ENCODE measurements at regions not wholly inside any gene's neighbourhood (a gene's known extent, or its start where the extent isn't known, plus 50 kb on each side); places are given as distances from the start of the nearest gene placed in this dataset.

DNA sequence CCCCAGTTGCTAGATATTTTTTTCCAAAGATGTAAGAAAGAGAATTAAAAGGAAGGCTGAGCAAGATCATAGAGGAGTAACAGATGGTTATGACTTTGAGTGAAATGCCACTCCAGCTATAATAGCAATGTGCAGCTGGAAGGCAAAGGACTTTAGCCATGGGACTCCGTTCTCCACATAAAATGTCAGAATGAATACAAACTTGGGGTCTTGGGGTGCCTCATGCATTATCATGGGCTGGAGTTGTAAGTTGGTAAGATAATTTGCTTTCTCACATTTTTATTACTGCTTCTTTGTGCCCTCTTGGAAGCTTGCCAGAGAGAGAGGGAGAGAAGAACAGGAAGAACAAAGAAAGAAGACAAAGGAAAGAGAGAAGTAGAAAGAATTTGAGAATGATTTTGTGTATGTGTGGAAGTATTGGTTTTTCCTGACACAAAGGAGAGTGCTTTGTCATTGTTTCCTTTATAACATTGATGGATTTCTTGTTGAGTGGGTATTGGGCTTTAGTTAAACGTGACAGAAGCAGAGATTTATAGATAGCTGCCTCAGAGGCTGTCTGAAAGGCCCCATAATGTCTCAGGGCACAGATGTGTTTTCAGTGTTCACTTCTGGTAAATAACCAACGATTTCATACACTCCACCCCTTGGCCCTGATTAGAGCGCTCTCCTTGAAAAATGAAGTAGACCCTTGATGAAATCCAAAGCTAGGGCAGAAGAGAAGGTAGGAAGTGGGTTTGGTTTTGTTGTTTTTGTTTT lies 715.3 kb downstream of the NR2F2 start:
- no peak for DNase-seq

DNA sequence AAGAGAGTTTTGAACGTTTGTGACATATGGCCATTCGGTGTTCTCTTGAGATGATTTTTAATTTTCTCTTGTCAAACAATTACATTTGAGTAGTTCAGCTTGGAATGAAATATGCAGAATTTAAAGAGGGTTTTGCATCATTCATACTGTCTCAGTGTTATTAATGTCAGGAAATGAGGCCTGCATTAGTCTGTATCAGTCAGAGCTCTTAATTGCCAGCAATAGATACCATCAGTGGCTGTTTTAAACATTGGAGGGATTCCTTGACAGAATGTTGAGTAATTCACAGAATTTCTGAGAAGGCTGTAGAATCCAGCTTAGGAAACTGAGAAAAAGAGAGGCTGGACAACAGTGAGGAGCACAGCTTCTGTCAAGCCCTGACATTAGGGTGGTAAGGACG lies 722.0 kb downstream of the NR2F2 start:
- DNase-seq: no peak

DNA sequence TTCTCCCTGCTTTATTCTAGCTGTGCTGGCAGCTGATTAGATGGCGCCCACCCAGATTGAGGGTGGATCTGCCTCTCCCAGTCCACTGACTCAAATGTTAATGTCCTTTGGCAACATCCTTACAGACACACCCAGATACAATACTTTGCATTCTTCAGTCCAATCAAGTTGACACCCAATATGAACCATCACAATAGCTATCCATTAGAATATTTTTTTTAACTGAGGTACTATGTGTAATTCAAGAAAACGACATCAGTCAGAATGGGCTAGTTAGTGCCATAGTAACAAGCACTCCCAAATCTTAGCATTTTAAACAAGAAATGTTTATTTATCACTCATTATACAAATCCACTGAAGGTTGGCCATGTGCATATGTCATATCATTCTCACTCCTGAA lies 723.1 kb downstream of the NR2F2 start:
- DNase-seq: no peak

DNA sequence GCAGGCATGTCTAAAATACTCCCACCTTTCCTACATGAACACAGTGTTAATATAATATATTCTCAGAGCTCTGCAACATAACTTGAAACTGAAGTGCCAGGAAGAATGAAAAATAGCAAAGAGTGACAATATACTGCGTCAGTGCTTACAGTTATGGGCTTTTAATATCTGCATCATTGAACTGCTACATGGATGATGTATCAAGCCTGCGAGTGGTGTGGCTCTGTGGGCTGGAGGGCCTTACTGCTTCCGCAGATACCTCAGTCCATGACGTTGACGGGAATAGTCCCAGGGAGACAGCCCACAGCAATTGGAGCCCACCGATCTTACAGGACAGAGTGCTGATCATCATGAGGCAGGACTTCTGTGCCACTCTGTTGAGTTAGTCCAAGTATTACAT lies 727.0 kb downstream of the NR2F2 start:
- no peak for DNase-seq

DNA sequence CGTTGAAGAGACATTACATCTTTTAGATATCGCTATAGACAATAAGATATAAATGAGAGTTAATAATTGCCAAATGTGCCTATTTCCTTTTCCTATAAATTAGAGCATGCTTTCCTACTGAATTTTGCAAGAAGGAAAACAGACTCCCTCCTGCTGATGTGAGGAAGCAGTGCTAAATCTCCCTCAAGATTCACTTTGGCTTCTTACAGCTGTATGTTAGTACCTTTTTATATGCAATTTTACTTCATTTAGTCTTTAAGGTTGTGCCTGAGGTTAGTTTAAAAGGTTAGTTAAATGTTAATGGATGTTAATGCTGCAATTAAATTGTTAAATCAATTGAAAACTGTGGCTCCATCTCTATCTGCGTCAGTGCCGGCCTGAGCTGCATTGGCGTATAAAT lies 728.8 kb downstream of the NR2F2 start:
- no peak for DNase-seq

DNA sequence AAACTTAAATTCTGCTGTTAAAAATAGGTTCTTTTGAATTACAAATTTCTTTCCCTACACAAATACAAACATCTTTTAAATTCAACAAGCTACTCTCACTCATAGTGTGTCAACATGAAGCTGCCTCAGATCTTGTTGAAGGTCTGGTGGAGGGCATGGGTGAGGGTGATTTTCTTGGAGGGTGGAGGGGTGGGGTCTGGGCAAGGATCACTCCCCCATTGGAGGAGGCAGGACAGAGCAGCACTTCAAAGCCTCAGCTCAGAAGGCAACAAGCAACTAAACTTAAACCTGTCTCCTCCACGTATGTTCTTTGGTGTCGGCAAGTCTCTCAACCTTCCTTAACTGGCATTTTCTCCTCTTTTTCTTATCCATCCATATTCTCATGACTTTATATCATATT lies 730.9 kb downstream of the NR2F2 start:
- no peak for DNase-seq

DNA sequence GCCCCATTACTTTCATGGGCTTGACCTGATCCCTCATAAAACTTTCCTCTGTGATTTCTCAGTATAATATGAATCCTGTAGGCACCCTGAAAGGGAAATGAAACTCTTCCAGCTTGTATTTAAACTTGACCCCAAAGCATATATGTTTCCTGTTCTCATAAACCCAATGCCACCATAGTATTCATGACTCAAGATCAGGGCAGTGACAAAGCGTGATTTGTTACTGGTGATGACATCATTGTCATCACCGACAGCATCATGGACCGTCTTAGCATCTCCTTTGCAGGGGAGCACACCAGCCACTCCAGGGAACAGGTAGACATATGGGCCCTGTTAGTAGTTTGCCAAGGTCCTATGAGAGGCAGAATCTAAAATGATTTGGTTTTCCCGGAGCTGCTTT lies 741.2 kb downstream of the NR2F2 start:
- no peak for DNase-seq

DNA sequence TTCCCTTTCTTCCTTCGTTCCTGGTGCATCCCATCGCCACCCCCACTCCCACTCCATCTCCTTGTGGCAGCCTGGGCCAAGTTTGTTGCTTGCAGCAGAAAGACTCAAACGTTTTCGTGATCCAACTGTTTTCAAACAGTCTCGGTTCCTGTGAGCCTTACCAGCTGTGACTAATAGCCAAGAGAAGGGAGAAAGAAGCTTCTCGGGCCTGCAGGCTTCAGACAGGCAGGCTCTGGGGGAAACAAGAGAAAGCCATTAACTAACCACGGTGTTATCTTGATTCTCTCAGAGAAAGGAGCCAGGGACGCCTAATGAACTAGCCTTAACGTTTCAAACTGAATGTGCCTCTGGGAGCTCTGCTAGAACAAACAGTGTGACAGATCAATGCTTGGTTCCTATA lies 742.0 kb downstream of the NR2F2 start:
- DNase-seq: no peak

DNA sequence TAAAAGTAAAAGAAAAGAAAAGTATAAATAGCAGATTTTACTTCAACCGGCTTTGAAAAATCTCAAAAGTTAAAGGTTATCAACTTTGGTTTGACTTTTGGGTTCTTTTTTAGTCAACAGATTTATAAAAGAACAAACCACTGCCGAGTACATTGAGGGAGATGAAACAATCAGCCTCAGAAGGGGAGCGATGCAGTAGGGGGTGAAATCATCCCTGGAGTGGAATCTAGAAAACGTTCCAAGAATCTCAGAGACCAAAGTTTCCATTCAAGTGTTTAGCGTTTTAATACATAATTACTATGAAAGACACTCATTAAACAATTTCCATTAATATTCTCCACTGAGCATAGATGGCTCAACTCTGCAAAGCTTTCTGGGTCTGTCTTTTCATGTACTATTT lies 745.5 kb downstream of the NR2F2 start:
- DNase-seq: no peak

DNA sequence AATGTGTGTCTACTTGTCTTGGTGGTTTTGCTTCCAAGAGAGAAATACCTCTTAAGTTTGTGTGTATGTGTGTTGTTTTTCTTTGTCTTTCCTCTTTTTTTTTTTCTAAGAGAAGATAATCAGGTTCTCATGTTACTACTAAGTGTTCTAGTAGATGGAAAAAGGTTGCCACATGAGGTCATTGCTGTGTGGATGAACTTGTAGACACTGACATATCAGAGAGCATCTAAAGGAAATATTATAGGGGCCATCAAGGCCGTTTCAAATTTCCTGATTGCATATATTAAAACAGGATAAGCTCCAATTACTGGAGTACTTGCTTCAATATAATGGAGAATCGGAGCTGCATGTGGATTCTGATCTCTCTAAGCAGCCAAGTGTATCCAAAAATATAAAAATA lies 747.5 kb downstream of the NR2F2 start:
- no peak for DNase-seq

DNA sequence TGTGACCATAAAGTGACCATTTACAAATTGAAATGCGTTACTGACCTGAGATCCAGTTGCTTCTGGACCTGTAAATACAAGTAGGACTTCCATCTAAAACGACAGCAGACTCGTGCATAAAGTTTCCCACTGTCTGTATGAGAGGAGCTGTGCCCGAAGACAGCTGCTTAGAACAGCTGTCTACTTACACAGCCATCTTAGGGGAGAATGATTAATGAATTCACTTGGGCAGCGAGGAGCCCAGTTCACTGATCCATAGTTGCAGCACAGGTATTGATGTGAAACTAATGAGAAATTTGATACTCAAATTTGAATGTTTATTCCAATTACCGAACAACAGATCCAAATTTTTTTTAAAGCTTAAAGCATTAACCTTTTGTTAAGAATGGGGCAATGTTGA lies 748.1 kb downstream of the NR2F2 start:
- no peak for DNase-seq

DNA sequence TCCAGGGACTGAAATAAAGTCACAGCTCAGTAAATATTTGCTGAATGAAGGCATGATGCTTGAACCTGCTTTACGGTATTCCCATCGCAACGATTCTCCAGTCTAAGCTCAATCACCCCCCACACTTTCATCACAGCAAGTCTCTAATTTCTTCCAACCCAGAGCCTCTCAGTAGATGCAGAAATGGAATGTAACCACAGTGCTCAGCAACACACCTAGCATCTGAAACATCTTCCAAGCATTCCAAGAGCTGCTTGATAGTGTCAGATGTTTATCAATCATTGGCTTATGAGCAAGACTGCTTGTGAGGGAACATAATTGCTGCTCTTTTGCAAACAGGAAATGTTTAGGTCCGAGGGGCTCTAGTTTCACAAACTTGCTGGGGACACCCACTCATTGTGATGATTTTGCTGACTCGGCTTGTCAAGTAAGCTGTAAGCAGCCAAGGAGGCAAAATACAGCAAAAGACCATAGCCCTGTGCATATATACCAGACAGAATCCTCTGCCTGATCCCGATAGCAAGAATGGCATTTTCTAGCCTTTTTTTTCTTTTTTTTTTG lies 751.2 kb downstream of the NR2F2 start:
- no peak for DNase-seq

DNA sequence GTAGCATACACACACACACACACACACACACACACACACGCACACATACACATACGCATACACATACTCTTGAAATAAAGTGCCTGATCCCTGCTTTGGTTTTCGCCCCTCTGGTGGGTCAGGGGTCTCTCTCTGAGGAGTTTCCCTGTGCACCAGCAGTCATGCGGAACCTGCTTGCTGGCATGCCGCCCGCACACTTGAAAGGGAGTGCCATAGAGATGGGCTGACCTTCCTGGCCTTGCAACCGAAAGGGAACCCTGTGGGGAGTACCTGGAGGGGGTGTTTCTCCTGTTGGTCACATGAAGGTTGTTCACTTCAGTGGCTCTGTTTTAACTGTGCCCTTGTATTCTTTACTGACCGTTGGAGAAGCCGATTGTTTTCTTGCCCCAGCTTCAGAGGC lies 752.3 kb downstream of the NR2F2 start:
- no peak for DNase-seq

DNA sequence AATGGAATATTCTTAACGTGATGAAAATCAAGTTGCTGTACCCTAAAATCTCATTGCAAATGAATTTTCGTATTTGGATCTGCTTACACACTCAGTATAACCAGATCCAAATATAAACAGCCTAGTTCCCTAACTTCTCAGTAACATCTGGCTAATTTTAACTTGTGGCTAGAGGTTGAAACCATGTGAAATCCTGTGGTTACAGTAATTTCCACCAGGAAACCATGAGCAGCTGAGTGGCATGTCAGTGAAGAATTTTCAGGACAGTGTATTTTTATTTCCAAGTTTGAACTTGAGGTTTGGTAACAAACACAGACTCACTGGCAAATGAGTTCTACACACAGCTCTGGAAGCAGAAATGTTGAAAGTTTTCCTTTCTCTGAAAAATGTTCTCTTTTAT lies 754.1 kb downstream of the NR2F2 start:
- DNase-seq: no peak

DNA sequence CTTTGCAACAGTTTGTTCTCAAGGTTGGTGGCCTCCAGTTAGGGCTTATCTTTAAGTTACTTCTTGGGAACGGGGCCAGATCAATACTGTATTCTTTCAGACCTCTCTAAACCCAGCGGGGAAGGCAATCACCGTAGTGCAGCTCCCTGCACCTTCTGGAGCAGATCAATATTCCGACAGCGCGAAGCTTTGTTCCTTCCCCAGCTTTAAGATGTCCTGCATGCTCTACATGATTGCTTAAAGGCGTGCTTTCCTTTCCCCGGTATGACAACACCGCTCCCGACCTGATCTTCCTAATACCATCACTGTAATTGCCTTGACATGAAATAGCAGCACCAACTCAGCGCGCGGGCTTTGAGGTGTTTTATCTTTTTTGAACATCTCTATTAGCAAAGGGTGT lies 755.2 kb downstream of the NR2F2 start:
- no peak for DNase-seq

DNA sequence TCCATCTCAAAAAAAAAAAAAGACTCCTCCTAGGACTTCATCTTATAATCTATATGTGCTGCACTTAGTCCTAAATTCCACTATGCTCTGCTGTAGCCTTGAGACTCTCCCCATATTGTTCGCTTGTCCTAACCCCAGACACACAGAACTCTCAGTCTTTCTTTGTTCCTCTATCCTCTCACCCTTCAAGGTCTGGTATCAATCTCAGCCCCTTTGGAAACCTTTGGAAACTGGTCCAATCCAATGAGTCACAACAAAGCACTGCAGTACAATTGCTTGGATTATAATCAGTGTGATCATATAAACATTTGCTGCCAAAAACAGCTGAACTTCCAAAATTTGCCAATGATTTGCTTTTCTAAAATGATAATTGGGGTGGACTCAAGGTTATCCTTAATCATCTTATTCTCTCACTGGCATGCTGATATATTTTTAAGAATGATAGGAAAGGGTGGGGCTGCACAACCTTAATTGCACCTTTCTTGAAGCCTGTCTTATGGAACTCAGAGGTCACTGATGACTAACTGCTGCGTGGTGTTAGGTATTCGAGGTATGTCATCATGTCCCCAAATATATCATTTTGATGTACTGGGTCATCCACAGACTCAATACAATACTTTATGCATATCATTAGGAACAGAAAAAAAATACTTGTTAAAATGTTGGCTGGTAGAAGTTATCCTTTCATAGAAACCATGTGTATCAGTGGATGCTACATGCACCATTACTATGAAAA lies 756.7 kb downstream of the NR2F2 start:
- no peak for DNase-seq

DNA sequence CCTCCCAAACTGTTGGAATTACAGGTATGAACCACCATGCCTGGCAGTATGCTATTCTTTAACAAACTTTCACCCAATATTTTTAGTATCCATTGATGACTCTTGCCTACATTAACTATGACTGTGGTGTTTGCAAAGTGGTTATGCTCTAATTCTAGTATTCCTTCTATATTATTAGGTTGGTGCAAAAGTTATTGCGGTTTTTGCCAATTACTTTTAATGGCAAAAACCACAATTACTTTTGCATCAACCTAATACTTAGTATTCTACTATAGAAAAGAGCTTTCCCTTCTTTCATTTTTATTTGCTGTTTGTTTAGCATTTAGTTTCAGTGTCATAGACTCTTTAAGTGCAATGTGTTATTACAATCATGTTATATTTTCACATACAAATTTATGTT lies 760.6 kb downstream of the NR2F2 start:
- no peak for DNase-seq

DNA sequence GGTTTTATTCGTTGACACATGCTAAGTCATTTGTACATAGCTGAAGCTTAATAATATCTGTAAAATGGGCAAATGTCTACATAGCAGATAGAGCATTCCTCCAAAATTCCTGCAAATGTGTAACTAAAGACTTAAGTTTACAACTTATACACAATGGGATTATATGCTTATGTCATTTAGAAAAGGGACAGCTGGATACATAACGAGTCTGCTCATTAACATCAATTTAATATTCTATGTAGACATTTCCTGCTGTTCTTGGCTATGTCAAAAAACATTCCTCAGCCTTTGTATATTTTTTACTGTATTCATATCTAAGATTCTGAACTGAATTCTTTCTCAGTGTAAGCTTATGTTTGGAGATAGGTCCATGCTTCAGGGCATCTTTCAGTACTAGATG lies 762.2 kb downstream of the NR2F2 start:
- DNase-seq: no peak

DNA sequence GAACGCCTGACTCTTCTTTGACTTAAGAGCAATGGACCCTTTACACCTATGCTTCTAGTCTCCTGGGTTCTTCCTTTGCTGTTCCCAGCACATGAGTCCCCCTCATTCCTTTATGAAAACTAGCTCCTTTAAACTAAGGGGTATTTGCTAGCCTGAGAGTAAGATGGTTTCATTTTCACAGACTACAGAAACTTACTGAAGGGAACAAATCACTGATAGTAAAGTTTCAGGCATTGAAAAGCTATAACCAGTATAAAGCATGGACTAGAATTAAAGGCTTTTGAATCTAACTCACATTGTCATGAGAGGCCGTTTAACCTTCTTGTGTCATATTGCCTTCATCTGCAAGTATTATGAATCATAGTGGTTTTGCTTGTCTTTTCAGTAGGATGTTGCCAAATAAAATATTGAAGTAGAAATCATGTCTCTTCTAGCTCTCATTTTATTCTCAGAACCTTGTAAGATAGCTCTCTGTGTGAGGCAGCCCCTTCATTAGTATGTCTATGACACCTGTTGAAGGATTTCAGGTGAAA lies 765.9 kb downstream of the NR2F2 start:
- DNase-seq: no peak

DNA sequence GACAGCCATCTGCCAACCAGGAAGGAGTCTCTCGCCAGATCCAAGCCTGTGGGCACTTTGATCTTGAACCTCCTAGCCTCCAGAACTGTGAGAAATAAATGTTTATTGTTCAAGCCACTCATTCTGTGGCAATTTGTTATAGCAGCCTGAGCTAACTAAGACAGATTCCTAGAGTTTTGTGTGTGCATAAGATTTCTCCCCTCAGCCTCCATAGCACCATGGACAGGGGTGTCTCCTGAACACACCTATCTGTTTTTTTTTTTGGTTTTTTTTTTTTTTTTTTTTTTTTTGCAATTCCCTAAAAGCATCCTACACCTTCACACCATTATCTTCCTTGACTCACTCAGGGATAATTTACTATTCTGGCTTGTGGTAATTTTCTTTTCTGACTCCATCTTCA lies 768.5 kb downstream of the NR2F2 start:
- DNase-seq: no peak

DNA sequence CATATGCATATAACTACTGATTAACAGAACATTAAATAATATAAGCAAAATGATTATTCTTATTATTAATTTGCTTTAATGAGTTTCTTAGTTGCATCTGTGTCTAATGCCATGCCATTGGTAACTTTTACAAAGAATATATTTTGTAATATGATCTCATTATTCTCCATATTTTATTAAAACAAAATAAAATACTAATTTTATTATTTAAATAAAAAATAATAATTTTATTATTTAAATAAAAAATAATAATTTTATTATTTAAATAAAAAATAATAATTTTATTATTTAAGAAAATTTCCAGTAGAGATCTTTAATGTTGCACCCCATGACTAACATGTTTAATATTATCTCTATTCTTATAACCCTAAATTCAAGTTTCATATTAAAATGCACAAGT lies 771.1 kb downstream of the NR2F2 start:
- DNase-seq: no peak

DNA sequence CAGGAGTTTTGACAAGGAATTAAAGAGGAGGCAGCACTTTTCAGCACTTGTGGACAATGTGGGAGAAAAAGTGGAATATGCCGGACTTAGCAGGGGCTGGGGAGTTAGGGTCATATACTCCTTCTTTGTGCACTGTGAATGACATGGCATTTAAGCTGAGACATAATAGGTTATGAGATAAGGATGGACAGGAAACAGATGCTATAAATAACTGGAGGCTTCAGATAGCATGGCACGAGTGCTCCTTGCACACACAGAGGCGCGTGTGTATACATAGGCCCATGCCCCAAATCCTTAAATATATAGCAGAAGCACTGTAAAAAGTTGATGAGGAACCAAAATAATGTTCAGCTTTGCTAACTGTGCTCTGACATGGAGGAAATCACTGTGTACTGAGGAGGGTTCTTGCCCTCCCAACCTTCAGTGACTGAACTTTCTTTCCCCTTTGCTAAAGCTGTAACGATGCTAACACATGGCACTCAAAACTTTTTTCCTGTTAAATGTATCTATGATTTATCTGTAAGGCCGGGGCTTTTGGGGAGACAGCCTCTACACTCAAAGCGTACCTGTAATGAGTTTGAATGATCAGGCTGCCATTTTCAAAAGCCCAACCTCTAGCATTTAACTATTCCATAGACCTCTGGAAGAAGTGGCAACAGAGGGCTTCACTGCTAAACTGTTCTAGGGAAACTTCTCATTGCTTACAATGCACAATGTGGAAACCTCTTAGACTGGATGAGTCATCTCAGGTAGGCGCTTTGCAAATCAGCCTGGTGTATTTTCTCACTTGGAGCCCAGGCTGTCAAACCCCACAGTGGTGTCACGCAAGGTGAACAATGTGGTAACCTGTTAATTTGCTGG lies 784.6 kb downstream of the NR2F2 start:
- DNase-seq: no peak

DNA sequence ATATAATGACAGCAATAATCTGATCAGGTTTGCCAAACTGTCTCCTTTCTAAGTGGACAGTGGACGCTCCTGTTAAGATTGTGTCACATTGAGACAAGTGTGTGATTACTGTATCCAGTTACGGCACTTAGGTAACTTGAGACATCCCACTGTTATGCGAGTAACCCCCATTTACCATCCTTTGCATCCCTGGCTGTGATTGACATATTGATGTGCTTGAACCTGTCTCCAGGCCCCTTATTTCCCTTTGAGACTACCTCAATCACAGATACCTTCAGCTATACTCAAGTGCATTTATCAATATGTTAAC lies 785.2 kb downstream of the NR2F2 start:
- DNase-seq: no peak

DNA sequence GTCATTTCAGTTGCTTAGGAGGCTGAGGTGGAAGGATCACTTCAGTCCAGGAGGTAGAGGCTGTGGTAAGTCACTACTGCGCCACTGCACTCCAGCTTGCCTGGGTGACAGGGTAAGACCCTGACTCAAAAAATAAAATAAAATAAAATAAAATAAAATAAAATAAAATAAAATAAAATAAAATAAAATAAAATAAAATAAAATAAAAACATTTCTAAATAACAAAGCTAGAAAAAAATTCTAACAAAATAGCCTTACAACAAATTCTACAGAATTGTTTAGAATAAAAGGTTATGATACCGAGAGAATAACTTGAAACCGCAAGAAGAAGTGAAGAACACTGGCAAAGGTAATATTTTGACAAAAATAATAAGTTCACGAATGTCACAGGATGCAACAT lies 794.3 kb downstream of the NR2F2 start:
- DNase-seq: no peak
